ENCODE measurements at regions not wholly inside any gene's neighbourhood (a gene's known extent, or its start where the extent isn't known, plus 50 kb on each side); places are given as distances from the start of the nearest gene placed in this dataset.

GRCh38 chr6:27541933-27542297, 69.0 kb upstream of the ZNF184 start:
- Histone ChIP-seq H3K9ac (ENCODE audit: insufficient read depth, low read length) (no peak overlapping the region), H3K4me3 (replicated peaks in 1 of 4; ENCODE audit: control extremely low read depth in 1 of 4, insufficient read depth in 1 of 4, low read depth in 3 of 4, low read length in 4 of 4) (no peak overlapping the region), H3K79me2 (ENCODE audit: control insufficient read depth, insufficient read depth, low read length) (no peaks in the 10 kb centered on the region), H3K27me3 (ENCODE audit: control insufficient read depth, insufficient read depth, low read length) (no peaks in the 10 kb centered on the region), H3K4me1 (ENCODE audit: control insufficient read depth, extremely low read depth, insufficient read depth, low read length) (no peaks in the 10 kb centered on the region), H2AFZ (ENCODE audit: low read length) (no peak overlapping the region), H3K36me3 (ENCODE audit: control insufficient read depth, insufficient read depth, low read length) (no peaks in the 10 kb centered on the region), H4K20me1 (ENCODE audit: control insufficient read depth, extremely low read depth, insufficient read depth, low read length) (no peaks in the 10 kb centered on the region), H3K4me2 (ENCODE audit: extremely low read depth, insufficient read depth, low read length) (no peak overlapping the region), H3K9me3 (ENCODE audit: control insufficient read depth, insufficient read depth, low read depth, low read length) (no peaks in the 10 kb centered on the region), H3K27ac (ENCODE audit: insufficient read depth, low read length) (no peak overlapping the region)
- TF ChIP-seq EZH2 (IDR thresholded peaks at IDR 0.05; ENCODE audit: low read length, missing control alignments) (no peak), CTCF (conservative IDR thresholded peaks at IDR 0.05 in 1 of 2, IDR thresholded peaks at IDR 0.05 in 1 of 2; ENCODE audit: low read depth in 1 of 2, low read length in 2 of 2) (no peak)
- no peak for DNase-seq (ENCODE audit: low read depth in 2 of 2)

- Histone ChIP-seq H3K27me3 (ENCODE audit: control insufficient read depth, insufficient read depth, low read length) (no peaks in the 10 kb centered on the region), H3K79me2 (ENCODE audit: control insufficient read depth, insufficient read depth, low read length) (no peaks in the 10 kb centered on the region), H3K9me3 (ENCODE audit: control insufficient read depth, insufficient read depth, low read depth, low read length) (no peaks in the 10 kb centered on the region), H4K20me1 (ENCODE audit: control insufficient read depth, extremely low read depth, insufficient read depth, low read length) (no peaks in the 10 kb centered on the region), H2AFZ (ENCODE audit: low read length) (no peak overlapping the region), H3K4me3 (replicated peaks in 1 of 4; ENCODE audit: control extremely low read depth in 1 of 4, insufficient read depth in 1 of 4, low read depth in 3 of 4, low read length in 4 of 4) (no peak overlapping the region), H3K4me1 (ENCODE audit: control insufficient read depth, extremely low read depth, insufficient read depth, low read length) (no peaks in the 10 kb centered on the region), H3K36me3 (ENCODE audit: control insufficient read depth, insufficient read depth, low read length) (no peaks in the 10 kb centered on the region), H3K9ac (ENCODE audit: insufficient read depth, low read length) (no peak overlapping the region), H3K27ac (ENCODE audit: insufficient read depth, low read length) (no peak overlapping the region), H3K4me2 (ENCODE audit: extremely low read depth, insufficient read depth, low read length) (no peak overlapping the region)
- DNase-seq (ENCODE audit: low read depth in 2 of 2) = peak in 1 of 2 donors; percentile 19
- TF ChIP-seq EZH2 (IDR thresholded peaks at IDR 0.05; ENCODE audit: low read length, missing control alignments) (no peak), CTCF (conservative IDR thresholded peaks at IDR 0.05 in 1 of 2, IDR thresholded peaks at IDR 0.05 in 1 of 2; ENCODE audit: low read depth in 1 of 2, low read length in 2 of 2) (no peak)
Measured at GRCh38 chr6:27541212-27541932, 68.5 kb upstream of the ZNF184 start.

- H3K4me2 ChIP-seq (ENCODE audit: extremely low read depth, insufficient read depth, low read length) = no peak overlapping the region
- no peak for TF ChIP-seq CTCF (conservative IDR thresholded peaks at IDR 0.05 in 1 of 2, IDR thresholded peaks at IDR 0.05 in 1 of 2; ENCODE audit: low read depth in 1 of 2, low read length in 2 of 2)
- no peak for TF ChIP-seq EZH2 (IDR thresholded peaks at IDR 0.05; ENCODE audit: low read length, missing control alignments)
- H2AFZ ChIP-seq (ENCODE audit: low read length) = no peak overlapping the region
- H3K27me3 ChIP-seq (ENCODE audit: control insufficient read depth, insufficient read depth, low read length) = no peaks in the 10 kb centered on the region
- H3K27ac ChIP-seq (ENCODE audit: insufficient read depth, low read length) = no peak overlapping the region
- H3K9ac ChIP-seq (ENCODE audit: insufficient read depth, low read length) = no peak overlapping the region
- H3K79me2 ChIP-seq (ENCODE audit: control insufficient read depth, insufficient read depth, low read length) = no peaks in the 10 kb centered on the region
- H3K9me3 ChIP-seq (ENCODE audit: control insufficient read depth, insufficient read depth, low read depth, low read length) = no peaks in the 10 kb centered on the region
- no peaks in the 10 kb centered on the region for H3K36me3 ChIP-seq (ENCODE audit: control insufficient read depth, insufficient read depth, low read length)
- no peaks in the 10 kb centered on the region for H4K20me1 ChIP-seq (ENCODE audit: control insufficient read depth, extremely low read depth, insufficient read depth, low read length)
- H3K4me1 ChIP-seq (ENCODE audit: control insufficient read depth, extremely low read depth, insufficient read depth, low read length) = no peaks in the 10 kb centered on the region
- H3K4me3 ChIP-seq (replicated peaks in 1 of 4; ENCODE audit: control extremely low read depth in 1 of 4, insufficient read depth in 1 of 4, low read depth in 3 of 4, low read length in 4 of 4) = no peak overlapping the region
- DNase-seq (ENCODE audit: low read depth in 2 of 2) = no peak
Measured at GRCh38 chr6:27539551-27539950, 66.6 kb upstream of the ZNF184 start.
